ENCODE measurements at regions not wholly inside any gene's neighbourhood (a gene's known extent, or its start where the extent isn't known, plus 50 kb on each side); places are given as distances from the start of the nearest gene placed in this dataset.

GRCh38 chr16:88318051-88318450, 64.7 kb upstream of the ZNF469 start:
- DNase-seq (ENCODE audit: low spot score) = no peak

- no peak for DNase-seq (ENCODE audit: low spot score)
These were observed 64.2 kb upstream of the ZNF469 start for GRCh38 chr16:88318521-88318920.

- no peak for DNase-seq (ENCODE audit: low spot score)
These were observed 63.4 kb upstream of the ZNF469 start for GRCh38 chr16:88319116-88319965.

GRCh38 chr16:88320947-88321634, 61.7 kb upstream of the ZNF469 start:
- no peak for DNase-seq (ENCODE audit: low spot score)

- no peak for DNase-seq (ENCODE audit: low spot score)
These were observed 60.9 kb upstream of the ZNF469 start for GRCh38 chr16:88321635-88322499.

- no peak for DNase-seq (ENCODE audit: low spot score)
These were observed 60.2 kb upstream of the ZNF469 start for GRCh38 chr16:88322500-88322970.

- no peak for DNase-seq (ENCODE audit: low spot score)
These were observed 59.7 kb upstream of the ZNF469 start for GRCh38 chr16:88323041-88323440.

- no peak for DNase-seq (ENCODE audit: low spot score)
These were observed 59.0 kb upstream of the ZNF469 start for GRCh38 chr16:88323546-88324330.

GRCh38 chr16:88325087-88325750, 57.5 kb upstream of the ZNF469 start:
- DNase-seq (ENCODE audit: low spot score) = no peak

- no peak for DNase-seq (ENCODE audit: low spot score)
These were observed 56.8 kb upstream of the ZNF469 start for GRCh38 chr16:88325976-88326375.

- DNase-seq (ENCODE audit: low spot score) = no peak
These were observed 55.9 kb upstream of the ZNF469 start for GRCh38 chr16:88326611-88327485.

- no peak for DNase-seq (ENCODE audit: low spot score)
These were observed 55.0 kb upstream of the ZNF469 start for GRCh38 chr16:88327561-88328312.

GRCh38 chr16:88328313-88328980, 54.3 kb upstream of the ZNF469 start:
- DNase-seq (ENCODE audit: low spot score) = no peak

- no peak for DNase-seq (ENCODE audit: low spot score)
These were observed 52.7 kb upstream of the ZNF469 start for GRCh38 chr16:88329726-88330700.

- no peak for DNase-seq (ENCODE audit: low spot score)
These were observed 51.5 kb upstream of the ZNF469 start for GRCh38 chr16:88330971-88331890.

All from HT-29 (cell line).